ENCODE measurements at regions not wholly inside any gene's neighbourhood (a gene's known extent, or its start where the extent isn't known, plus 50 kb on each side); places are given as distances from the start of the nearest gene placed in this dataset.

GRCh38 chr4:30790123-30790522 is 70.0 kb downstream of the PCDH7 start:
- TF ChIP-seq GATA3 (IDR thresholded peaks at IDR 0.05; ENCODE audit: low read depth, low read length) (no peak), GATA2 (IDR thresholded peaks at IDR 0.05; ENCODE audit: low read depth, low read length) (no peak)

Measured in SH-SY5Y (cell line).